ENCODE measurements at regions not wholly inside any gene's neighbourhood (a gene's known extent, or its start where the extent isn't known, plus 50 kb on each side); places are given as distances from the start of the nearest gene placed in this dataset.
A peak's percentile ranks its signal among the peaks of the same experiment; 100 is the strongest.

DNA sequence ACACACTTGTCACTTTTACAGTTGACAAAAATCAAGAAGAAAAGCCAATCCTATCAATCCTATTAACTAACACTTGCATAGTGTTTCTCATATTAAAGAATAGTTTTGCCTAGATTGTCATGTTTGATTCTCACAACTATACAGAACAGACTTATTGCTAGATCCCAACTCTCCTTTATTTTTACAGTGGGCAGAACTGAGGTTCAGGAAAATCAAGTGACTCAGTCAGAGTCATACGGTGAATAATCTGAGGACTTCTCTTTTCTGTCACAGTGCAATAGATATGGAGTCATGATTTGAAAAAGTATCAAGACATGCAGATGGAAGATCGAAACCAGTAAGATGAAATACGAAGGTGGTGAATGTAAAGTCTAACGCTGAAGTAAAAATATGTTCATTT is 195.1 kb upstream of the CITED2 start:
- no peak overlapping the region for H3K4me3 ChIP-seq (ENCODE audit: low read depth, low read length)
- peak; percentile 12 for DNase-seq (ENCODE audit: low read depth)
- TF ChIP-seq MYC (IDR thresholded peaks at IDR 0.05; ENCODE audit: low read depth, low read length) (no peak), POLR2A (IDR thresholded peaks at IDR 0.05; ENCODE audit: extremely low read depth, insufficient read length) (no peak)
- TF ChIP-seq, protein P1, sequence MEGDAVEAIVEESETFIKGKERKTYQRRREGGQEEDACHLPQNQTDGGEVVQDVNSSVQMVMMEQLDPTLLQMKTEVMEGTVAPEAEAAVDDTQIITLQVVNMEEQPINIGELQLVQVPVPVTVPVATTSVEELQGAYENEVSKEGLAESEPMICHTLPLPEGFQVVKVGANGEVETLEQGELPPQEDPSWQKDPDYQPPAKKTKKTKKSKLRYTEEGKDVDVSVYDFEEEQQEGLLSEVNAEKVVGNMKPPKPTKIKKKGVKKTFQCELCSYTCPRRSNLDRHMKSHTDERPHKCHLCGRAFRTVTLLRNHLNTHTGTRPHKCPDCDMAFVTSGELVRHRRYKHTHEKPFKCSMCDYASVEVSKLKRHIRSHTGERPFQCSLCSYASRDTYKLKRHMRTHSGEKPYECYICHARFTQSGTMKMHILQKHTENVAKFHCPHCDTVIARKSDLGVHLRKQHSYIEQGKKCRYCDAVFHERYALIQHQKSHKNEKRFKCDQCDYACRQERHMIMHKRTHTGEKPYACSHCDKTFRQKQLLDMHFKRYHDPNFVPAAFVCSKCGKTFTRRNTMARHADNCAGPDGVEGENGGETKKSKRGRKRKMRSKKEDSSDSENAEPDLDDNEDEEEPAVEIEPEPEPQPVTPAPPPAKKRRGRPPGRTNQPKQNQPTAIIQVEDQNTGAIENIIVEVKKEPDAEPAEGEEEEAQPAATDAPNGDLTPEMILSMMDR (IDR thresholded peaks at IDR 0.05; ENCODE audit: low read depth, low read length) = no peak
- TF ChIP-seq, protein P2, sequence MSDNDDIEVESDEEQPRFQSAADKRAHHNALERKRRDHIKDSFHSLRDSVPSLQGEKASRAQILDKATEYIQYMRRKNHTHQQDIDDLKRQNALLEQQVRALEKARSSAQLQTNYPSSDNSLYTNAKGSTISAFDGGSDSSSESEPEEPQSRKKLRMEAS (IDR thresholded peaks at IDR 0.05; ENCODE audit: low read depth, low read length) = no peak

DNA sequence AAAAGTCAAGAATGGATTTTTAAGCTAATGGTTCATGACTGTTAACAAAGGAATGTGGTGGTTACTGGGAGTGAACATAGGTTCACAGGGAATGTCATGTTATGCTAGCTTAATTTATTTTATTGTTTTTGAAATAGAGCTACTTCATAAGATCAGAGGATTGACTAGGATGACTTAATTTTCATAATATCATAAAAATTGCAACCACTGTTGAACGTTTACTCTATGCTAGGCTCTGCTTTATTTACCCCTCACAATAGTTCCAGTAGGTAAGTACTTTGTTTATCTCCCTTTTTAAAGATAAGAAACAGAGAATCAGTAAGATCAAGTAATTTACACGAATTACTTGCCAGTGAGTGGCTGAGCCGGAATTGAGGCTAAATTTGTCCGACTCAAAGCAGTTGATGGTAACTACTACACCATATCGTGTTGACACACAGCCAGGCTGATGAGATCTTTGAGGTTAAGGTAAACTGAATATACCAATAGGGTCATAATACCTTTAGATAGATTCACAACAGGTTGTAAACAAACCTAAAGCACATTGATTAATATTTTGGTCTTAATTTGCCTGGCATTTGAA is 194.6 kb upstream of the CITED2 start:
- H3K4me3 ChIP-seq (ENCODE audit: low read depth, low read length) = no peak overlapping the region
- DNase-seq (ENCODE audit: low read depth) = no peak
- TF ChIP-seq, protein P2 (IDR thresholded peaks at IDR 0.05; ENCODE audit: low read depth, low read length) = no peak
- TF ChIP-seq, protein P1 (IDR thresholded peaks at IDR 0.05; ENCODE audit: low read depth, low read length) = no peak
- no peak for TF ChIP-seq MYC (IDR thresholded peaks at IDR 0.05; ENCODE audit: low read depth, low read length)
- TF ChIP-seq POLR2A (IDR thresholded peaks at IDR 0.05; ENCODE audit: extremely low read depth, insufficient read length) = no peak

DNA sequence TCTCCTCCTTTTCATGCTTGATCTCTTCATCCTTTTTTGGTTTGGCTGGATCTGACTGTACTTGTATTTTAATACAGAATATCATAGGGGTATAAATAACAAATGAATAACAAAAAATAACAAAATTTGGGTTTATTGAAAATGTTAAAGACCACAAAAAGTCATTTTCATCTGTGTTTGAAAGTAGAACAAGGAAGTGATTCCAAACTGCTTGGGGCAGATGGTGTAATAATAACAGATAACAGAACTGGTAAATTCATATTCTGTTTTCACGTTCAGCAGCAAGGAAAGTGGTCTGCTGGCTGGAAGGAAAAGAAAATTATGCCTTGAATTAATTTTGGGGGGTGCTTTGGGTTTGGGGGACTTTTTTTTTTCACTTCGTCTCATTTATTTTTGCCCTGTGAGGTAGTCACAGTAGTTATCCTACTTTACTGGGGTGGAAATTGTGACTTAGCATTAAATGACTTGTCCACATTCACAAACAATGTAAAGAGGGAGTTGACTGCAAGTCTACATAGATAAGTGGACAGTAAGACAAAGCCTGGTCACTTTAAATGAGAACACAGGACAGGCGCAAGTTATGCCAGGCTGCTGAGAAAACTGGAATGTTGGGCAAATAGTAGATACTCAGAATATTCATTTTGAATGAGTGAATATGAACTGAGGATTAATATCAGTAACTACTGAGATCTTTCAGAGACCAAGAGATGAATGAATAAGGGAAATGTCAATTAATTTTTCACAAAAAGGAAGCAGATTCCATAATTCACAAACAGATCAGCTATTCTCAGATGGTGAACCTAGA is 193.9 kb upstream of the CITED2 start:
- TF ChIP-seq, protein P1 (IDR thresholded peaks at IDR 0.05; ENCODE audit: low read depth, low read length) = no peak
- TF ChIP-seq POLR2A (IDR thresholded peaks at IDR 0.05; ENCODE audit: extremely low read depth, insufficient read length) = no peak
- TF ChIP-seq, protein P2 (IDR thresholded peaks at IDR 0.05; ENCODE audit: low read depth, low read length) = no peak
- no peak for TF ChIP-seq MYC (IDR thresholded peaks at IDR 0.05; ENCODE audit: low read depth, low read length)
- no peak overlapping the region for H3K4me3 ChIP-seq (ENCODE audit: low read depth, low read length)
- peak; percentile 11 for DNase-seq (ENCODE audit: low read depth)

DNA sequence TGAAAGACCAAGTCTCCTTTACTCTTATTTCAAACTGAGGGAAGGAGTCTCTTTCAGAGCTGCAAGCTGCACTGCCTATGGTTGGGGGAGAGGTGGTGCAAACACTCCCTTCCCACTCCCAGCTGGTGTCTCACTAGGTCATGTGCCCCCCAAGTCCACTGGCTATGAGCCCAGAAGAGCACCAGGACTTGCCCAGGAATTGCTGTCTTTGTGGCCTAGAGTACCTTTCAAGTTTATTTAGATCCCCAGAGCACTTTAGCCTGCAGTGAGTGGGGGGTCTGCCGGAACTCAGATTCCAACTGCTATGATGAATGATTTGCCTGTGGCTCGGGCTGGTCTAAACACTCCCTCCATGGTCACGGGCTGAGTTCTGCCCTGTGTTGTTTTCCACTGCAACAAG is 192.6 kb upstream of the CITED2 start:
- H3K4me3 ChIP-seq (ENCODE audit: low read depth, low read length) = no peak overlapping the region
- TF ChIP-seq, protein P2 (IDR thresholded peaks at IDR 0.05; ENCODE audit: low read depth, low read length) = no peak
- no peak for TF ChIP-seq MYC (IDR thresholded peaks at IDR 0.05; ENCODE audit: low read depth, low read length)
- no peak for TF ChIP-seq POLR2A (IDR thresholded peaks at IDR 0.05; ENCODE audit: extremely low read depth, insufficient read length)
- TF ChIP-seq, protein P1 (IDR thresholded peaks at IDR 0.05; ENCODE audit: low read depth, low read length) = no peak
- no peak for DNase-seq (ENCODE audit: low read depth)

DNA sequence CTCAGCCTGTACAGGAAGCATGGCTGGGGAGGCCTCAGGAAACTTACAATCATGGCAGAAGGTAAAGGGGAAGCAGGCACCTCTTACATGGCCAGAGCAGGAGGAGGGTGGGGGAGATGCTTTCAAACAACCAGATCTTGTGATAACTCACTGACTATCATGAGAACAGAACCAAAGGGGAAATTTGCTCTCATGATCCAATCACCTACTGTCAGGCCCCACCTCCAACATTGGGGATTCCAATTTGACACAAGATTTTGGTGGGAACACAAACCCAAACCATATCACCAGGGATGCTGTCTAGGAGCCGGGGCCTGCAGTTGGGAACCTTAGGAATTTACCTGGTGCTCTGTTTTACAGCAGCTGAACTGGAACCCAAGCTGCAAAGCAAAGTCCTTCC is 191.1 kb upstream of the CITED2 start:
- no peak overlapping the region for H3K4me3 ChIP-seq (ENCODE audit: low read depth, low read length)
- no peak for TF ChIP-seq MYC (IDR thresholded peaks at IDR 0.05; ENCODE audit: low read depth, low read length)
- TF ChIP-seq, protein P2 (IDR thresholded peaks at IDR 0.05; ENCODE audit: low read depth, low read length) = no peak

DNA sequence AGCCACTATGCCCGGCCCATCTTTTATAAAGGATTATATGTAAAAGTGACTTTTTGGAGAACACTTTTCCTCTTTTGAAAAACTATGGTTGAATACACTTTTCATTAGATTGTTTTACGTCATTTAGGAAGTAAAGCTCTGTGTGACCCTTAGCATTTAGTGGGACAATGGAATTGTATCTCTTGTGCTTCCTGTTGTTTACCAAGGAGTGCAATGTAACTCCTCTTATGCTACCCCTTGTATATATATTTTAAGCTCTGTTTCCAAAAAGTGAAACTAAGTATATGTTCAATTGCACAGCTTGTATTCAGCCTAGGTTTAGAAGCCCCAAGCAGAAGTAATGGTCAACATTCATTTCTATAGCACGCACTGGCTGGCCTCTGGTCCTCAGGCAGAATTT is 183.1 kb upstream of the CITED2 start:
- TF ChIP-seq POLR2A (IDR thresholded peaks at IDR 0.05; ENCODE audit: extremely low read depth, insufficient read length) = no peak
- no peak for TF ChIP-seq MYC (IDR thresholded peaks at IDR 0.05; ENCODE audit: low read depth, low read length)
- TF ChIP-seq, protein P1 (IDR thresholded peaks at IDR 0.05; ENCODE audit: low read depth, low read length) = no peak
- no peak overlapping the region for H3K4me3 ChIP-seq (ENCODE audit: low read depth, low read length)
- no peak for DNase-seq (ENCODE audit: low read depth)

More for the DNA sequence above, 191.1 kb upstream of the CITED2 start:
- DNase-seq (ENCODE audit: low read depth) = no peak
